ENCODE measurements at regions not wholly inside any gene's neighbourhood (a gene's known extent, or its start where the extent isn't known, plus 50 kb on each side); places are given as distances from the start of the nearest gene placed in this dataset.

- Histone ChIP-seq H3K36me3 (no peaks in the 10 kb centered on the region), H3K4me3 (no peak overlapping the region), H3K27ac (no peak overlapping the region)
These were observed 289.3 kb upstream of the RORA start for GRCh38 chr15:61518191-61518950.

DNA sequence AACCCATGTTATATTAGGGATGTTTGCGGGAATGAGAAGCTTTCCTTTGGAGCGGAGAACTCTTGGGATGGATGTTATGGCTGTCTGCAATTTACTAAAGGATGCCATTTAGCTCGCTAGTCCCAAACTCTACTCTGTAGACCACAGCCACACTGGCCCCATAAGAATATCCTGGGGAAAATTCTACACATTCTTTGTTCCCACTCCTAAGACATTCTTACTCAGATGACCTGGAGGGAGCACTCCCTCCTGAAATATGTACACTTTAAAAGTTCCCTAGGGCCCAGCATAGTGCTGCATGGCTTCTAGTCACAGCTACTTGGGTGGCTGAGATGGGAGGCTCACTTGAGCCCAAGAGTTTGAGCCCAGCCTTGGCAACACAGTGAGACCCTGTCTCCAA is 288.7 kb upstream of the RORA start:
- no peaks in the 10 kb centered on the region; the same call in 1 of the 2 replicates for H3K4me1 ChIP-seq (replicated peaks)
- H3K9me3 ChIP-seq (replicated peaks), result no peaks in the 10 kb centered on the region
- no peaks in the 10 kb centered on the region for H3K36me3 ChIP-seq
- no peak overlapping the region for H3K4me3 ChIP-seq
- no peaks in the 10 kb centered on the region for H3K27me3 ChIP-seq (replicated peaks)
- H3K27ac ChIP-seq, result no peak overlapping the region
- no peak for DNase-seq (ENCODE audit: low read depth in 1 of 2, low spot score in 2 of 2)

More at GRCh38 chr15:61518191-61518950, 289.3 kb upstream of the RORA start:
- Histone ChIP-seq H3K27me3 (replicated peaks) (no peaks in the 10 kb centered on the region), H3K4me1 (replicated peaks) (no peaks in the 10 kb centered on the region; the same call in 1 of the 2 replicates), H3K9me3 (replicated peaks) (no peaks in the 10 kb centered on the region)
- no peak for DNase-seq (ENCODE audit: low read depth in 1 of 2, low spot score in 2 of 2)

DNA sequence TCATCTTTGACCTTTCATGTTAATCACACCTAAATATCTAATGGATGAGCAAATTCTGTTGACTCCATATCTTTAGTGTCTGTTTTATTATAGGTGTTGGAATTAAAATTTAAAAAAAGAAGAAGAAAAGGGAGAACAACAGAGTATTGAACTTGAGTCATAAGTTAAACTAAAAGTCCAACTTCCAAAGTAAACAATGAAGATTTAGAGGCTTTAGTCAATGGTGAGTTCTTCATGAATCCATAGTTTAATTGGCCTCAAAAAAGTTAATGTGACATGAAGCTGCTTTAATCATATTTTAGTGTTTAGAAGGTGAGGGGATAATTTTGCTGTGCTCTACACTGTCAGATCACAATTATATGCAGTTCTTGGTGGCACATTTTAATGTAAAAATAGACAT is 288.2 kb upstream of the RORA start:
- no peaks in the 10 kb centered on the region for H3K36me3 ChIP-seq
- H3K4me1 ChIP-seq (replicated peaks), result no peaks in the 10 kb centered on the region; the same call in 1 of the 2 replicates
- no peaks in the 10 kb centered on the region for H3K27me3 ChIP-seq (replicated peaks)
- H3K27ac ChIP-seq, result no peak overlapping the region
- no peak overlapping the region for H3K4me3 ChIP-seq
- H3K9me3 ChIP-seq (replicated peaks), result no peaks in the 10 kb centered on the region
- DNase-seq (ENCODE audit: low read depth in 1 of 2, low spot score in 2 of 2), result no peak

GRCh38 chr15:61511756-61512155 is 282.7 kb upstream of the RORA start:
- Histone ChIP-seq H3K27ac (no peak overlapping the region), H3K36me3 (no peaks in the 10 kb centered on the region), H3K9me3 (replicated peaks) (no peaks in the 10 kb centered on the region), H3K4me3 (no peak overlapping the region), H3K27me3 (replicated peaks) (no peaks in the 10 kb centered on the region), H3K4me1 (replicated peaks) (no peaks in the 10 kb centered on the region)
- DNase-seq (ENCODE audit: low read depth in 1 of 2, low spot score in 2 of 2), result no peak

- no peaks in the 10 kb centered on the region for H3K36me3 ChIP-seq
- no peaks in the 10 kb centered on the region for H3K4me1 ChIP-seq (replicated peaks)
- no peaks in the 10 kb centered on the region for H3K9me3 ChIP-seq (replicated peaks)
- no peak for DNase-seq (ENCODE audit: low read depth in 1 of 2, low spot score in 2 of 2)
- no peak overlapping the region for H3K4me3 ChIP-seq
- no peak overlapping the region for H3K27ac ChIP-seq
- H3K27me3 ChIP-seq (replicated peaks), result no peaks in the 10 kb centered on the region
These were observed 282.0 kb upstream of the RORA start for GRCh38 chr15:61511089-61511488.

- Histone ChIP-seq H3K9me3 (replicated peaks) (no peaks in the 10 kb centered on the region), H3K27me3 (replicated peaks) (0 out of 2 replicates have a peak, but pooled peaks cover 4% of the 10 kb centered on the region), H3K36me3 (no peaks in the 10 kb centered on the region), H3K4me1 (replicated peaks) (no peaks in the 10 kb centered on the region), H3K27ac (no peak overlapping the region), H3K4me3 (no peak overlapping the region)
- DNase-seq (ENCODE audit: low read depth in 1 of 2, low spot score in 2 of 2), result no peak
These were observed 280.3 kb upstream of the RORA start for GRCh38 chr15:61509327-61509840.

- Histone ChIP-seq H3K9me3 (replicated peaks) (no peaks in the 10 kb centered on the region), H3K4me1 (replicated peaks) (no peaks in the 10 kb centered on the region), H3K36me3 (no peaks in the 10 kb centered on the region), H3K4me3 (no peak overlapping the region), H3K27me3 (replicated peaks) (peaks cover 13% of the 10 kb centered on the region; the same call in 1 of the 2 replicates), H3K27ac (no peak overlapping the region)
- DNase-seq (ENCODE audit: low read depth in 1 of 2, low spot score in 2 of 2), result no peak
These were observed 274.4 kb upstream of the RORA start for GRCh38 chr15:61503383-61503969.

DNA sequence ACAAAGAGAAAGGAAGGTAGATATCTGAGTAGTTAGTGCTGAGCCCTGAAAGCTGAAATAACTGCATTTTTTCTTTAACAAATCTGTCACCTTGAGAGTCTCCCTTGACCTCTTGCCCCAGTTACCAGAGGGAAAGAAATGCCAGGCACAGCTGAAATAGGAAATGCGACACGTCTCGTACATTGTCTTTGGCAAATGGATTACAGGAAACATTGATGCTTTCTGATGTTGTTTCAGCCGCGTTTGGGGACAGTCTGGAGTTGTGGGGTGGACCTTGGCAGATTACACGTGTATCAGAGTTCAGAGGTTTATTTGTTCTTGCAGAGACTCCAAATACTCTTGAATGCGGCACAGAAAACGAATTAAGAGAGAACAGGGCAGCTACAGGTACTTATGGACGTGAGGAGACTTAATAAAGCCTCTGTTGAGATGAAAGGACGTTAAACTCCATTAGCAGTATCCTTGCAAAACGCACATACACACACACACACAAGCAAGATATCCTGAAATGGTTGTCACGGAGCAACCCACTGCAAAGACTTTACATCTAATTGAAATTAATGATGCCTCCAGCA is 272.8 kb upstream of the RORA start:
- H3K4me1 ChIP-seq (replicated peaks), result no peaks in the 10 kb centered on the region
- no peaks in the 10 kb centered on the region for H3K36me3 ChIP-seq
- no peaks in the 10 kb centered on the region for H3K9me3 ChIP-seq (replicated peaks)
- no peak overlapping the region for H3K4me3 ChIP-seq
- DNase-seq (ENCODE audit: low read depth in 1 of 2, low spot score in 2 of 2), result no peak
- H3K27me3 ChIP-seq (replicated peaks), result peaks cover 16% of the 10 kb centered on the region; the same call in 1 of the 2 replicates
- H3K27ac ChIP-seq, result no peak overlapping the region

DNA sequence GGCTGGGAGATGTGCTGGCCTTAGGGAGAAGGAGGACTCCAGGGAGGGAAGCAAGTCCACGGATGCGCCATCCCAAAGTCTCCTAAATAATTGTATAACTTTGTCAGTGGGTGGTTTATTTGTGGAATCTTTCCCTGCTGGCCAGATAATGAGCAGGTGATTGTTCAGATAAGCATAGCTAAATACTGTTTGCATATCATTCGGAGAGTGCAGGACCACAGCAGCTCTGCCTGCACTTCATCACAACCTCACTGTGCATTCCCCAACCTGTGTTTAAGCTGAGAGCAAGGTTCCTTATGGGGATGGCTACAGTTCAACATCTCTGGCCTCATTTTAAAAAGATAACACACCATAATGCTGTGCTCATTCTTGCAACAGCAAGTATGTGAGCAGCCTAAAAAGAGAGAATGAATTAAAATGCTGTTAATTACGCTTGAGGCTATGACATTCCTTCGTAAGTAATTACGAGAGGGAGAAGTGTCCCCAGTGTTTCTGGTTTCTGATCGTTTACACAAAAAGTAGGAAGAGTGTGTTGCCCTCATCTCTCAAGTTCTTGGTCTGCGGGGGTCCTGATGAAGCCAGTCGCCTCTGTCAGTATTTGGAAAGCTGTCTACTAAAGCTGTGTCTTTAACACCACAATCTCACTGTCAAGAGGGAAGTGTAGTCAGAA is 272.0 kb upstream of the RORA start:
- Histone ChIP-seq H3K9me3 (replicated peaks) (no peaks in the 10 kb centered on the region), H3K27me3 (replicated peaks) (peaks cover 16% of the 10 kb centered on the region; the same call in 1 of the 2 replicates), H3K27ac (no peak overlapping the region), H3K4me3 (no peak overlapping the region), H3K36me3 (no peaks in the 10 kb centered on the region), H3K4me1 (replicated peaks) (no peaks in the 10 kb centered on the region)
- no peak for DNase-seq (ENCODE audit: low read depth in 1 of 2, low spot score in 2 of 2)

- H3K4me1 ChIP-seq (replicated peaks), result no peaks in the 10 kb centered on the region
- H3K36me3 ChIP-seq, result no peaks in the 10 kb centered on the region
- H3K4me3 ChIP-seq, result no peak overlapping the region
- H3K27me3 ChIP-seq (replicated peaks), result peaks cover 16% of the 10 kb centered on the region; the same call in 1 of the 2 replicates
- no peak for DNase-seq (ENCODE audit: low read depth in 1 of 2, low spot score in 2 of 2)
- H3K27ac ChIP-seq, result no peak overlapping the region
- no peaks in the 10 kb centered on the region for H3K9me3 ChIP-seq (replicated peaks)
These were observed 271.4 kb upstream of the RORA start for GRCh38 chr15:61500523-61500922.

DNA sequence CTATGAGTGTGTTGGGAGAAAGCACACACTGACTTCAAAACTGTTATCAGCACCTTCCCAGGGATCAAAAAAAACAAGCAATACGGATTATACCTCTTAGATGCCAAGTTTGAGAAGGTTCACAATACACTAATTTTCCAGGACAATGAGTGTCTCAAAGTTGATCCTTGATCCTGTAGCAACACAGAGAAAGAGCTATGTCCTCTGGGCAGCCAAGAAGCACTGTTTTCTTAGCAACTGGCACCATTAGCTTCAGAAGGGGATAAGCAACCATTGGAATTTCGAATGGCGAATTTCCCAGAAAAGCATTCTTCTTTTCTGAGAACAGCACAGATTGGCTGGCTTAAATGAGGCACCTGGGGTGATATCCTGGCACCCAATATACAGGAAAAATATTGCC is 270.3 kb upstream of the RORA start:
- no peaks in the 10 kb centered on the region for H3K4me1 ChIP-seq (replicated peaks)
- no peak overlapping the region for H3K27ac ChIP-seq
- DNase-seq (ENCODE audit: low read depth in 1 of 2, low spot score in 2 of 2), result no peak

DNA sequence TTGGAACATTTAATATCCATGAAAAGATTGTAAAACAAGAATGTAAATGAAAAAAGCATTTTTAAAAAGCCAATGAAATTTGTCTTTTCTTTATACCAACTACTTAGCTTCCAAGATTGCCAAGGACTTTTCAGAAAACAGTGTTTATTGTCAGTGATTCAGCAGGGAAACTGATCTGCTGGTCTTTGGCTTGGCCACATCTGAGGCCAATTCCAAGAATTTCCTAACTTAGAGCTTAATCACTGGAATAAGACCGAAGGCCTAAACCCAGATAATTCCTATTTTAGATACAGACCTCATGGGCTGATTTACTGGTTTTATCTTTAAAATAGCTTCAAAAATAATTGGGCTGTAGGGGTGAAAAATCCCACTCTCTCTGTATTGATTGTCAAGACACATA is 260.5 kb upstream of the RORA start:
- no peaks in the 10 kb centered on the region for H3K9me3 ChIP-seq (replicated peaks)
- DNase-seq (ENCODE audit: low read depth in 1 of 2, low spot score in 2 of 2), result no peak
- no peak overlapping the region for H3K4me3 ChIP-seq
- no peak overlapping the region for H3K27ac ChIP-seq
- no peaks in the 10 kb centered on the region for H3K27me3 ChIP-seq (replicated peaks)
- no peaks in the 10 kb centered on the region for H3K36me3 ChIP-seq
- H3K4me1 ChIP-seq (replicated peaks), result no peaks in the 10 kb centered on the region

More for the DNA sequence above, 270.3 kb upstream of the RORA start:
- H3K27me3 ChIP-seq (replicated peaks), result peaks cover 12% of the 10 kb centered on the region; the same call in 1 of the 2 replicates
- no peaks in the 10 kb centered on the region for H3K36me3 ChIP-seq
- no peak overlapping the region for H3K4me3 ChIP-seq
- H3K9me3 ChIP-seq (replicated peaks), result no peaks in the 10 kb centered on the region

GRCh38 chr15:61483599-61483998 is 254.5 kb upstream of the RORA start:
- Histone ChIP-seq H3K27ac (no peak overlapping the region), H3K4me1 (replicated peaks) (no peaks in the 10 kb centered on the region), H3K36me3 (no peaks in the 10 kb centered on the region), H3K4me3 (no peak overlapping the region), H3K27me3 (replicated peaks) (no peaks in the 10 kb centered on the region; the same call in 1 of the 2 replicates), H3K9me3 (replicated peaks) (no peaks in the 10 kb centered on the region)
- DNase-seq (ENCODE audit: low read depth in 1 of 2, low spot score in 2 of 2), result no peak
